ENCODE measurements at regions not wholly inside any gene's neighbourhood (a gene's known extent, or its start where the extent isn't known, plus 50 kb on each side); places are given as distances from the start of the nearest gene placed in this dataset.

DNA sequence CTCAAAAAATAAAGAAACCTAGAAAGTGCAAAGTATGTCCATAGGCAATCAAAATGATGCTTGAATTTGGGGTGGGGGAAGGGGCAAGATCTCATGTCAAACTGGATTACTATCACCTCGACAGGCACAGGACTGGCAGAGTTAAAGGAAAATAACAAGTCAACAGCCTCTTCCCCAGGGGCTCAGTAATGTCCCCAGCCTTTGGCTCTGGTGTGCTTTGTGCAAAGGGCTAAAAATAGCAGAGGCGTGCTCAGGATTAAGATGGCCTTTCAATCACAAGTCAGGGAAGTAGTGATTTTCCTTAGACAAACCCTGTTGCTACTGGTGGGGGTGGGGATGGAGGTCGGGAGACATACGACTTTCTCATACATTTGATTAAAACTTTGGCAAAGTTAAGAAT lies 63.5 kb upstream of the OLIG2 start:
- no peak overlapping the region for H2AK5ac ChIP-seq (ENCODE audit: low read depth, low read length)
- no peak overlapping the region for H2BK5ac ChIP-seq (ENCODE audit: low read depth, low read length, poor library complexity, severe bottlenecking)
- no peaks in the 10 kb centered on the region for H3K9me1 ChIP-seq (ENCODE audit: insufficient read depth, low read length)
- H3K9me3 ChIP-seq (ENCODE audit: control insufficient read depth, insufficient read depth, low read length) = no peaks in the 10 kb centered on the region
- no peak overlapping the region for H3K23ac ChIP-seq (ENCODE audit: low read depth, low read length)
- H2BK15ac ChIP-seq (ENCODE audit: low read depth, low read length) = no peak overlapping the region
- H4K91ac ChIP-seq (ENCODE audit: insufficient read depth, low read depth, low read length) = no peak overlapping the region
- in situ Hi-C loops (cut with MboI; ENCODE audit: low sequenced_read_pairs) (no loop called here), intact Hi-C loops (cut with micrococcal nuclease) (no loop called here), dilution Hi-C loops (cut with HindIII; ENCODE audit: low sequenced_read_pairs, unreplicated experiment) (no loop called here)
- DNase-seq (no peak), ATAC-seq (ENCODE audit: low read depth) (no peak)
- H4K5ac ChIP-seq (ENCODE audit: low read depth, low read length) = no peak overlapping the region
- H3K27ac ChIP-seq (ENCODE audit: insufficient read depth, low read length) = no peak overlapping the region
- H2BK120ac ChIP-seq (ENCODE audit: low read depth, low read length) = no peak overlapping the region
- no peak overlapping the region for H2AK9ac ChIP-seq (replicated peaks; ENCODE audit: low read depth, low read length, poor library complexity)
- no peaks in the 10 kb centered on the region for H4K20me1 ChIP-seq (ENCODE audit: insufficient read depth, low read length)
- H3K4ac ChIP-seq (ENCODE audit: low read depth, low read length) = no peak overlapping the region
- no peak overlapping the region for H3K56ac ChIP-seq (ENCODE audit: extremely low read depth, insufficient read depth, low read length)
- no CpG with 5 or more reads among the region's 4 CpGs for WGBS, 2 experiments (ENCODE audit: extremely low coverage in 2 of 2, insufficient read length in 1 of 2)
- POLR2A ChIA-PET (ENCODE audit: unreplicated experiment) = no interaction called here
- no peaks in the 10 kb centered on the region for H3K79me1 ChIP-seq (ENCODE audit: low read depth in 1 of 2, low read length in 2 of 2)
- CTCF ChIA-PET = no interaction called here
- BruUV-seq (replicated peaks) = no TSS peak
- H3K4me3 ChIP-seq (ENCODE audit: insufficient read depth, low read depth, low read length) = no peak overlapping the region
- no peak for TF ChIP-seq MAZ (IDR thresholded peaks at IDR 0.05; ENCODE audit: borderline replicate concordance, low read depth, low read length)
- TF ChIP-seq RAD21 (IDR thresholded peaks at IDR 0.05; ENCODE audit: low read length) = no peak
- TF ChIP-seq SMC3 (IDR thresholded peaks at IDR 0.05; ENCODE audit: low read depth, low read length) = no peak
- no peak for TF ChIP-seq POLR2A (IDR thresholded peaks at IDR 0.05; ENCODE audit: low read depth, low read length)
- TF ChIP-seq CHD1 (IDR thresholded peaks at IDR 0.05; ENCODE audit: low read depth, low read length) = no peak
- TF ChIP-seq, protein P1, sequence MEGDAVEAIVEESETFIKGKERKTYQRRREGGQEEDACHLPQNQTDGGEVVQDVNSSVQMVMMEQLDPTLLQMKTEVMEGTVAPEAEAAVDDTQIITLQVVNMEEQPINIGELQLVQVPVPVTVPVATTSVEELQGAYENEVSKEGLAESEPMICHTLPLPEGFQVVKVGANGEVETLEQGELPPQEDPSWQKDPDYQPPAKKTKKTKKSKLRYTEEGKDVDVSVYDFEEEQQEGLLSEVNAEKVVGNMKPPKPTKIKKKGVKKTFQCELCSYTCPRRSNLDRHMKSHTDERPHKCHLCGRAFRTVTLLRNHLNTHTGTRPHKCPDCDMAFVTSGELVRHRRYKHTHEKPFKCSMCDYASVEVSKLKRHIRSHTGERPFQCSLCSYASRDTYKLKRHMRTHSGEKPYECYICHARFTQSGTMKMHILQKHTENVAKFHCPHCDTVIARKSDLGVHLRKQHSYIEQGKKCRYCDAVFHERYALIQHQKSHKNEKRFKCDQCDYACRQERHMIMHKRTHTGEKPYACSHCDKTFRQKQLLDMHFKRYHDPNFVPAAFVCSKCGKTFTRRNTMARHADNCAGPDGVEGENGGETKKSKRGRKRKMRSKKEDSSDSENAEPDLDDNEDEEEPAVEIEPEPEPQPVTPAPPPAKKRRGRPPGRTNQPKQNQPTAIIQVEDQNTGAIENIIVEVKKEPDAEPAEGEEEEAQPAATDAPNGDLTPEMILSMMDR (conservative IDR thresholded peaks at IDR 0.05; ENCODE audit: low read depth, low read length) = no peak
- TF ChIP-seq MAFK (IDR thresholded peaks at IDR 0.05; ENCODE audit: low read depth, low read length) = no peak
- no peak for TF ChIP-seq NFE2L2 (IDR thresholded peaks at IDR 0.05; ENCODE audit: low read depth, low read length)
- TF ChIP-seq CEBPB (IDR thresholded peaks at IDR 0.05; ENCODE audit: low read depth, low read length) = no peak
- TF ChIP-seq BHLHE40 (IDR thresholded peaks at IDR 0.05; ENCODE audit: low read depth, low read length) = no peak
- no peak for TF ChIP-seq MXI1 (IDR thresholded peaks at IDR 0.05; ENCODE audit: borderline replicate concordance, low read depth, low read length)
- TF ChIP-seq RFX5 (IDR thresholded peaks at IDR 0.05; ENCODE audit: low read depth, low read length) = no peak
- TF ChIP-seq, protein P2, sequence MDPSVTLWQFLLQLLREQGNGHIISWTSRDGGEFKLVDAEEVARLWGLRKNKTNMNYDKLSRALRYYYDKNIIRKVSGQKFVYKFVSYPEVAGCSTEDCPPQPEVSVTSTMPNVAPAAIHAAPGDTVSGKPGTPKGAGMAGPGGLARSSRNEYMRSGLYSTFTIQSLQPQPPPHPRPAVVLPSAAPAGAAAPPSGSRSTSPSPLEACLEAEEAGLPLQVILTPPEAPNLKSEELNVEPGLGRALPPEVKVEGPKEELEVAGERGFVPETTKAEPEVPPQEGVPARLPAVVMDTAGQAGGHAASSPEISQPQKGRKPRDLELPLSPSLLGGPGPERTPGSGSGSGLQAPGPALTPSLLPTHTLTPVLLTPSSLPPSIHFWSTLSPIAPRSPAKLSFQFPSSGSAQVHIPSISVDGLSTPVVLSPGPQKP (IDR thresholded peaks at IDR 0.05; ENCODE audit: borderline replicate concordance, low read depth, low read length) = no peak
- no peak for TF ChIP-seq RCOR1 (IDR thresholded peaks at IDR 0.05; ENCODE audit: insufficient replicate concordance, low read length)
- TF ChIP-seq FOS (IDR thresholded peaks at IDR 0.05; ENCODE audit: low read depth, low read length) = no peak
- TF ChIP-seq, protein P3, sequence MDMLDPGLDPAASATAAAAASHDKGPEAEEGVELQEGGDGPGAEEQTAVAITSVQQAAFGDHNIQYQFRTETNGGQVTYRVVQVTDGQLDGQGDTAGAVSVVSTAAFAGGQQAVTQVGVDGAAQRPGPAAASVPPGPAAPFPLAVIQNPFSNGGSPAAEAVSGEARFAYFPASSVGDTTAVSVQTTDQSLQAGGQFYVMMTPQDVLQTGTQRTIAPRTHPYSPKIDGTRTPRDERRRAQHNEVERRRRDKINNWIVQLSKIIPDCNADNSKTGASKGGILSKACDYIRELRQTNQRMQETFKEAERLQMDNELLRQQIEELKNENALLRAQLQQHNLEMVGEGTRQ (IDR thresholded peaks at IDR 0.05; ENCODE audit: low read depth, low read length) = no peak
- H3K14ac ChIP-seq (replicated peaks; ENCODE audit: low read depth, low read length) = no peak overlapping the region
- no peak overlapping the region for H3K18ac ChIP-seq (ENCODE audit: low read depth, low read length)
- H3K36me3 ChIP-seq (ENCODE audit: control insufficient read depth, insufficient read depth, low read length) = no peaks in the 10 kb centered on the region
- H4K8ac ChIP-seq (ENCODE audit: low read depth in 2 of 2, low read length in 2 of 2) = no peak overlapping the region
- H3K27me3 ChIP-seq (ENCODE audit: control insufficient read depth, insufficient read depth, low read length) = peaks cover 12% of the 10 kb centered on the region
- H3K9ac ChIP-seq (ENCODE audit: low read depth, low read length) = no peak overlapping the region
- H3K4me2 ChIP-seq (ENCODE audit: low read depth, low read length) = no peak overlapping the region
- H2BK20ac ChIP-seq (ENCODE audit: low read depth, low read length) = no peak overlapping the region
- no peak overlapping the region for H2AFZ ChIP-seq (replicated peaks; ENCODE audit: low read length, poor library complexity)
- no peaks in the 10 kb centered on the region for H3K4me1 ChIP-seq (ENCODE audit: control insufficient read depth, insufficient read depth, low read length)

All from IMR-90 (cell line).